SHP77 (cell line): ENCODE measurements at regions not wholly inside any gene's neighbourhood (a gene's known extent, or its start where the extent isn't known, plus 50 kb on each side); places are given as distances from the start of the nearest gene placed in this dataset.
"Not testable (repeated sequence)": the region's sequence is repeated elsewhere in the genome, so short reads cannot be mapped to it uniquely, and the experiment has no call there.

ENCODE experiments used
- DNase-seq, 2 experiments: peaks; one replicate each; lab custom pipeline; 2025; lab: John Stamatoyannopoulos, UW

DNA sequence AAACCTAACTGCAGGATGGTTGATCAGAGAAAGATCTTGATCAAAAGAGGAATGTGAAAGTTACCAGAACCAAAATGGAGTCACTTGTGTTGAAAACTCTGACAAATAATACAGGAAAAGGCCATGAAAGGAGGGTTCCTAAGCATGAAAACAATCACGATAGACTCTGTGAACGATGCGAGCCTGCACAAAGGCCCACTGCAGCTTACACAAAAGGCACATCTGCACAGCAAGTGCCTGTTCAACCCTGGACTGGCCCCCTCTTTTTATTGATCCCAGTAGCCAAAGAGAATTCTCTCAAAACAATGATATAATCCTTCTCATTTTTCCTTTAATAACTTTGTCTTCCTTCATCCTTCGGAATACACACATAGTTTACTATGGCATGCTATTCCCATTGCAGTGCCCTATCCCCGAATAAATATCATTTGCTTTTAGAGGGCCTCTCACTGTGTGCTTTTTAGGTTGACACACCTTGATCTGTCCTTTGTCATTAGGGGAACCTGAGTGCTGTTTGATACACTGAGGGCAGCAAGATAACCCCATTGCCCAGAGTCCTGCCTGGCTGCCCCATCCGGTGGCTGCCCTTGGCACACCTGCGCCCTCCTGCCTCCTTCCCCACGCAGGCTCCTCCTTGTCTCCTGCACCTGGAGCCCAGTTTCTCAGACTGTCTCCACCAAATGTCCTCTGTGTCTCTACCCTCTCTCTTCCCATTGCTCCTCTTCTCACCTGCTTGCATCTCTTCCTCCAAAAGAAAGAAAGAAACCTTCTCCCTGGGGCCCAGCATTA lies 98.3 kb upstream of the FRMD1 start:
- DNase-seq, result no peak

DNA sequence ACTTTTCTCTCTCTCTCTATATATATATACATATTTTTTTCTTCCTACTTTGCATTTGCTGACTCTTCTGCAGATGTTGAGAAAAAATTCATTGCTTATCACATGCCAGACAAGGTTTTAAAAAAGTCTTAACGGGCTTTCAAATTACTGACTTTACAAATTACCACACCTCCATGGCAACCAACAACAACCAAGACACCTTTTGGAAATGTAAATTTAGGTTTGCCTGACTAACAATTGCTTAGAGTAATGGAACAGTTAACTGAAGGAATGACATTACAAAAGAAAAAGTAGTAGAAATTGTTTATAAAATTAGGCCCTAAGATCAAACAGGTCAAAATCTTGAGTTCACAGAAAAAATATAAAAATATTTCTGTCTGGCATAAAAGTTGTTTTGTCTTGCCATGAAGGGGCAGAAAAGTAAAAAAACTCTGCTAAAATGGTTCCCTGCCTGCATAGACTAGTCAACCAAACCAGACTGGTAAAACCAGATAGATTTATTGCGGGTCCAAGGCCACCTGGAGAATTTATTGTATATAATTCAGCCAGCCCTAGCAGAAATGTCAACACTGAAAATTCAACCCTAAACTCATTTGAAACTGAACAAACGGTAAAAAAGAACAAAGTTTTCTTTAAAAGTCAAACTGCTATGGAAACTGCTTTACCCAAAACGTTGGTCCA lies 92.8 kb upstream of the FRMD1 start:
- DNase-seq, result no peak

DNA sequence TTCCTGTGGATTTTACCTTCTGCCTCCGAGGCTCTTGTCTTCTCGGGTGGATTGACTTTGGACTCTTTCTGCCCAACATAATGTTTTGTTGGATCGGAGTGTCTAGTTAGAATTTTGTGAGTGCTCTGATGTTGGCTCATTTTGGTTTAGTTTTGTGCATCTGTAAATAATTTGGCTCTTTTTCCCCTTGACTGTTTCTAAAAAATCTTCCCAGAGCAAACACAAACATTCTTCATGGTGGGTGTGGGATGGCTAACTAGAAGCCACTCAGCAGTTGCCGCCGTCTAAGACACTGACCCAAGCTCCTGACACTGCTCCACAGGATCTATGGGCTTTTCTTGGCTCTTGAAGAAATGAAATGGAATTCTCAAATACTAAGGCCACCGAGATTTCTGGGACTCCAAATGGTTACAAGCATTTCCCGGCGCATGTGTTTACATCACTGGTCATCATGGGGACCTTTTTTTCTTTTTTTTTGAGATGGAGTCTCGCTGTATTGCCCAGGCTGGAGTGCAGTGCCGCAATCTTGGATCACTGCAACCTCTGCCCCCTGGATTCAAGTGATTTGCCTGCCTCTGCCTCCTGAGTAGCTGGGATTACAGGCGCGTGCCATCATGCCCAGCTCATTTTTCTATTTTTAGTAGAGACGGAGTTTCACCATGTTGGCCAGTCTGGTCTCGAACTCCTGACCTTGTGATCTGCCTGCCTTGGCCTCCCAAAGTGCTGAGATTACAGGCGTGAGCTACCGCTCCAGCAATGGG lies 92.0 kb upstream of the FRMD1 start:
- DNase-seq, result no peak

DNA sequence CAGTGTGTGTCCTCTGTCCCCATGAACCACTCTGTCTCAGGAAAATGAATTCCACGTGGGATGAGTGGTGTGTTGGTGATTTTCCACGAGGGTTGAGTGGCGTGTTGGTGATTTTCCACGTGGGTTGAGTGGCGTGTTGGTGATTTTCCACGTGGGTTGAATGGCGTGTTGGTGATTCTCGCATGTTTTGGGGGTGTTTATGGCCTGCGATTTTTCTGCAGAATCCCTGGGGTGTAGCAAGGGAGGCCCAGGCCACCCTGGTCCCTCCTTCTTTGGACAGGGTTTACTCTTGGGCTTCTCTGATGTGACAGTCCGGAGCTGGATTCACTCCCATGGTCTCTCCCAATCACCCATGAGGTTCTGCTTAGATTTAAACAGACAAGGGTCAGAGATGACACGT lies 90.6 kb upstream of the FRMD1 start:
- DNase-seq, result no peak

DNA sequence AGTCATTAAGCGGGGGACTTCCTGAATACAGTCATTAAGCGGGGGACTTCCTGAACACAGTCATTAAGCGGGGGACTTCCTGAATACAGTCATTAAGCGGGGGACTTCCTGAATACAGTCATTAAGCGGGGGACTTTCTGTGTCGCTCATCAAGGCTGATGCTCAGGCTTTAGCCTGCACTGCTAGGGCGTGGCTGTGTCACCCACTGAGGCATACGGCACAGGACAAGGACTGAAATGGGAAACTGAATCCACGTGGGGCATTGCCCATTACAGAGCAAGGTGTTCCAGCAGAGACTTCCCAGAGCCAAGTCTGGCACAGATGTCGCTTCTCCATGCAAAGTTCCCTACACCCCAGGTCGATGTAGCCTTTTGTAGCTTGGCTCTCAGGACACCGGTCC lies 89.9 kb upstream of the FRMD1 start:
- DNase-seq, result not testable (repeated sequence)

DNA sequence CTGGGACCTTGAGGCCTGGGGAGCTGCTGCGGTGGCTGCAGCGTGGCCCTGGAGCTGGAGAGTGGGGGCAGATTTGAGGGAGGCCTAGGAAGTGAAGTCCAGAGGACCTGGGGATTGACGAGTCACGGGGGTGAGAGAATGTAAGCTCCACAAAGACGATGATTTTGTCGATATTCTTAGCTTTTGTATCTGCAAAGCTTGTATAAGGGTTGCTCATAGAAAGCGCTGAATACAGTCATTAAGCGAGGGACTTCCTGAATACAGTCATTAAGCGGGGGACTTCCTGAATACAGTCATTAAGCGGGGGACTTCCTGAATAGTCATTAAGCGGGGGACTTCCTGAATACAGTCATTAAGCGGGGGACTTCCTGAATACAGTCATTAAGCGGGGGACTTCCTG lies 89.3 kb upstream of the FRMD1 start:
- not testable (repeated sequence) for DNase-seq

DNA sequence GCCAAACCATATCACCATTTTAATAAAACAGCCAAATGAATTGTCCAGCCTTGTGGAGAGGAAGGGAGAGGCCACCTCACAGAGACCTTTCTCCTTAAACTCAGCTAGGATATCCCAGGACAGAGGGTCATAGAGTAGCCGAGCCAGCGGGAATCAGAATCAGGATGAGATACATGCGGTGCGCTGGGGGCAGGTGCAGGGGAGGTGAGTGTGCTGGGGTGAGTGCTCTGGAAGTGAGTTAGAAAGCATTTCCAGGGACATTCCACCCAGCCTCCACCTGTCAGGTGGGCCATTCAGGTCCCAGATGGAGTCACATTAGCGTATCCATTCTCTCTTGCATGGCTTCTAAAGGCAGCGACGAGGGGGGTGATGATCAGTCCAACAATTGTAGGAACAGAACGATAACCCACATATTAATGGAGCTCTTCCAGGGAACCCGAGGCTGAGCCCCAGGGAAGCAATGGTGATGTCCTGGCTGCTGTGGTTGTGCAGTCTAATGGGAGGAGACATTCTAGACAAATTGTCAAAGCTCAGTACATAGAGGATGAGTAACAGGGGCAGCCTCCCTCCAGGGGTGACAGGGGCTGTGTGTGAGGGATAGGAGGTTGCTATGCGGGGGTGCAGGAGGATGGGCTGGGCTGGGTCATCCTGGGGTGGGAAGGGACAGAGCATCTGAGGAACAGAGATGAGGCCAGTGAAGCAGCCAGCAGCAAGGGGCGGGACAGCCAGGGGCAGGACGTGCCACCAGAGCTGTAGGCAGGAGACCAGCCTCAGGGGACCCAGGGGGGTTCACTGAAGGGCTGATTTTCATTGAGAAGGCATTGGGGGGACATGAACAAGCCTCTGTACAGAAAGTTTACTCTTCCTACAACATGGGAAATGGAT lies 88.7 kb upstream of the FRMD1 start:
- no peak for DNase-seq

DNA sequence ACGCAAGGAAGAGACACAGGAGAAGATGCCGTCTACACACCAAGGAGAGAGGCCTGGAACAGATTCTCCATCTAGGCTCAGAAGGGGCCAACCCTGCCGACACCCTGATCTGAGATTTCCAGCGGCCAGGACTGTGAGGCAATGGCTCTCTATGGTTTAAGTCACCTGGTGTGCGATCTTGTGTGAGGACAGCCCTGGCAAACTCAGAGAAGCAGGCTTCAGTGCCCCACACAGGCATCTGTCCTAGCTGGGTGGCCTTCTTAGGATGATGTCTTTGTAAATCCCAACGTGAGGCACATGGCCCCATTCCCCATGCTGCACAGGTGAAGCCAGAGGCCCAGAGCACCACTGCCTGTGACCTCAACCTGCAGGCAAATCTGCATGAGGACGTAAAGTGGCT lies 87.6 kb upstream of the FRMD1 start:
- no peak for DNase-seq

DNA sequence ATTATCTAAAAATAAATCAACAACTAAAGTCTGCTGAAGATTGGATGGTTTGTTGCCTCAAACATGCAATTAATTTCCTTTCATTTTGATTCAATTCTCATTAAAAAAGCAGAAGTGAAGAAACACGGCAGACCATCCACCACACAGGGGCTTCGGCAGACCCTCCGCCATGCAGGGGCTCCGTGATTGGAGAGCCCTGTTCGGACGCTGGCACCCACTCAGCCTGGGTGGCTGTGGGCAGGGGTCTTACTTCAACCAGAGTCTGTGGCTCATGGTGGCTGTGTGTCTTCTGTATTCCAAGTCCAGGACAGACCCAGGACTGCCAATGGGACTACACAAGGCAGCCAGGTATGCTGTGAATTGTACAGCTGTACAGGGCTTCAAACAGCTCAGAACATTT lies 86.9 kb upstream of the FRMD1 start:
- no peak for DNase-seq

DNA sequence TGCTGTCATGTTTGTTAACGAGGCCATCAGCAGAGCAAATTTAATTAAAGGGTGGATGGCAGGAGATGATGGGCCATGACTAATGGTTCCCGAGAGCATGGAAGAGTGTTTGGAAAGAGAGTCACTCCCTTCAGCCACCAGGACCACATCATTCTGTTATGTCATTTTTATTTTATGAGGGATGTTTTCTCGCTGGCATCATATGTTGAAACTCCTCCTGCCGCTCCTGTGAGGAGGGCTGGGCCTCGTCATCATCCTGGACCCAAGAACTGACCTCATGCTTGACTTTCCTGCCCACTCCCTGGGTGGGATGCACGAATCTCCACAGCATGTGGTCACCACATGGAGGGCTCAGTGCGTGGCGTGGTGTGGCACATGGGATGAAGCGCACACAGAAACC lies 86.4 kb upstream of the FRMD1 start:
- no peak for DNase-seq

DNA sequence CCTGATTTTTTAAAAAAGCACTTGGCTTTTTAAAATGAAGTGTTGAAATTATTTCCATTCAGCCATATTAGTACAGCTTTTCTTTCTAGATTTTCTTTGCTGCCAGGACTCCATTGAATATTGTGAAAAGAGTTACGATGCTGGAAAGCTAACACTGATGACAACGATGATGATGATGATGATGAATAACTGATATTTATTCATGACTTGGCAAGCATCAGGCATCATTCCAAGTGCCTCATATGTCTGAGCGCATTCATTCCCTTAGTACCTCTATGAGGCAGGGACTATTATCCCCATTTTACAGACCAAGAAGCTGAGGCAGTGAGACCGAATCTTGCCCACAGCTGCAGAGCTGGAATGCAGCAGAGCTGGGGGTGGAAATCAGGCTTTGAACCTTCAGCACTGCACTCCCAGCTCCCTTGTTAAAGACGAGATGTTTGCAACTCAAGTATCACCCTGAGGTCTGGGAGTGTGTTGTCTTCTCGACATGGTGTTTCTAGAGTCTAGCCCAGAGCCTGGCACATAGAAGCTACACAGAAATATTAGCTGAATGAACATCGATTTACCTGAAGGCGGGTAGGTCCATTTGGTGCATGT lies 85.5 kb upstream of the FRMD1 start:
- DNase-seq, result no peak

DNA sequence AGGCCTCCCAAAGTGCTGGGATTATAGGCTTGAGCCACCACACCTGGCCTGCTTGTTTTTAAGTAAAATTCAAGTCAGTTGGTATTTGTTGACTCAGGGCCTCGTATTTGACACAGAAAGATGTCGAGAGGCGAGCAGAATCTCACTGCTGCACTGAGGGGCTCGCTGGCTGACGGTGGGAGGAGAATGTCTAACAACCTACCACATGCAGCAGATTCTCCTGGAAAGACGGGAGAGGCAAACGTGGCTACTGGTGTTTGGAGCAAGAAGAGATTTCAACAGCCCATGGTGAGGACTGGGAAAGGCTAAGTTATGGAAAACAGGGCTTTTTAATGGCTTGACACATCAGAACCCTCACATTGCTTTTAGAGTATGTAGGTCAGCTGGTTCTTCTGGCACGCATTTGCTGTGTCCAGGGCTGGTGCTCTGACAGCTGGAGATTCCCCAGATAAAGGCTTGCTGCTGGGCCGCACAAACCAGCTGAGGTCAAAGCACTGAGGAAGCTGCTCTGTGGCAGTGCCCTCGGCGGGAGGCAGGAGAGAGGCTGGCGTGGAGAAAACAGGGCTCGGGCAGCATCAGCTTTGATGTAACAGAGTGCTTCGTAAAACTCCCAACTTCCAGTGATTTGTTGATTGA lies 84.2 kb upstream of the FRMD1 start:
- DNase-seq, result peak in 1 of 2 experiments; percentile 45

DNA sequence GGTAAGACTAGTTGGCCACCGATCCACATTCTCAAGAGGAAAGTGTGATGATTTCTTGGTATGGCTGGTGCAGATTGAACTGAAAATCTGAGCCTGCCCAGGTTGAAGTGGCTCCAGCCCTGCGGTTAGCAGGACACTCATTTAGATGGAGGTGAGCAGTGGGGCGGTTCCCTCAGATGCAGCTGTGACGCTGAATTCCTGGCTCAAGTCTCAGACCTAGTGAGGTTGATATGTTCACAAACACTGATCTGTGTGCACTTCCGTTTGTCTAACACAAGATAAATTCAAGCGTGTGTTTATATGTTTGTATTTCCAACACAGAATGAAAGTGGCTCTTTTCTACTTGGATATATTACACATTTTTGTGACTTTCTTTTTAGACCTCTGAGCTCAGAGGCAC lies 83.4 kb upstream of the FRMD1 start:
- peak in 1 of 2 experiments; percentile 22 for DNase-seq

DNA sequence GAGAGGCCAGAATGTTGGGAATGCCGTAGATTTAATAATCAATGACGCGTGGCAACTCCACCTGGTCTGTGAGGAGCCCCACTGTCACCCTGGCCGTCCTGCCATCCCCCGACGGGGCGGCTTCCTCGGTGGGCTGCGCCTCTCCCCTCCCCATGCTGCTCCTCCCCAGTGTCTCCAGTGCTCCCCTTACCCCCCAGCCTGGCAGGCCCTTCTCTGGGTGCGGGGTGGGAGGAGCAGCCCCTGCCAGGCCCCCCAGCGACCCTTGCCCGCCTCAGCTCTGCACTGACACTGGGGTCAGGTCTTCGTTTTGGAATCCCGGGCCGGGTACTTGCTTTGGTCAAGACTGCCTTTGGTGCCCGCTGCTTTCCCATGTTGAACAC lies 82.3 kb upstream of the FRMD1 start:
- no peak for DNase-seq

DNA sequence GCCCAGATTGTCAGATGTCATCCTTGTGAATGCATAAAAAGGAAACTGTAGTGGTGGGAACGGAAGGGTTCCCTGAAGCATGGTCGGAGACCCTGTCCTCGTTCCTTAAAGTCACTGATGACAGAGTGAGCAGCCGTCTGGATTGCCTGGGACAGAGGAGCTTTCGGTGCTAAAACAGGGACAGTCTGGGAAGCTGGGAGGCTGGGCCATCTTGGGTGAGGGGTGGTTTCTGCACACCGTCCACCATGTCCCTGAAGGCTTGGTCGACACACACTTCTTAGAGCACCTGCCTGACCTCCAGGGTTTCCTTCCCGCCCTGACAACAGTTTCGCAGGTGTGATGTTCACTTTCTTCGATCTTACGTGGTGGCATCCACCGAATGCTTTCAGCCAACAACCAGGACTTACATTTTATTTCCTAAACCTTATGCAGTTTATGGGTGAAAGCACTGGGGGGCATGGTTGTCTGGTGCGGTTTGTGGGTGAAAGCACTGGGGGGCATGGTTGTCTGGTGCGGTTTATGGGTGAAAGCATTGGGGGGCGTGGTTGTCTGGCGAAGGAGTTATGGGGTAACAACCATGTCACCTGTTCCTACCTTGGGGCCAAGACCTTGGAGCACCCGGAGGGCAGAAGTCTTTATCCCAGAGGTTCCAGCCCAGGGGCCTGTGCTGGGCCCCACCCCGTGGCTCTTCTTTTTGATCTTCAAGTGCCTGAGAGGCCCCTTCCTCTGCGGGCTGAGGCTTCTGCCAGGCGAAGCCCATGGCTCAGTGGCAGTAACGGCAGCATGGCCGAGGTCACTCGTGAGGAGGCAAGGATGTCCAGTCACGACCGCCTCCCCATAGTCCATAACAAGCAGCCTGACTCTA lies 81.7 kb upstream of the FRMD1 start:
- DNase-seq, result no peak

DNA sequence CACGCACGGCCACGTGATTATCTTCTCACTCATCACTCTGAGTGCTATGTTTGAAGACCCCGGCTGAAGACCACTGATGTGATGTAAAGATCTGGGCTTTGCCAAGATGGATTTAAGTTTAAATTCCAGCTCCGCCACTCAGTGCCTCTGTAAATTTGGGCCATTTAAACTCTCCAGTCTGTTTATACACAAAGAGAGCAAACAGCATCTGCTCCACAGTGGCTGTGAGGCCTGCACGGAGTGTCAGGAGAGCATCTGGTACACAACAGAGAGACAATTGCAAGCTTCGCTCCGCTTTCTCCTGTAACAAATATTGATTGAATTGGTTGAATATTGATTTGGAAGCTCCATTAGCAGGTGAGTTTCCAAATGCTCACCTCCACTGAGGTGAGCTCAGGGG lies 80.5 kb upstream of the FRMD1 start:
- no peak for DNase-seq

DNA sequence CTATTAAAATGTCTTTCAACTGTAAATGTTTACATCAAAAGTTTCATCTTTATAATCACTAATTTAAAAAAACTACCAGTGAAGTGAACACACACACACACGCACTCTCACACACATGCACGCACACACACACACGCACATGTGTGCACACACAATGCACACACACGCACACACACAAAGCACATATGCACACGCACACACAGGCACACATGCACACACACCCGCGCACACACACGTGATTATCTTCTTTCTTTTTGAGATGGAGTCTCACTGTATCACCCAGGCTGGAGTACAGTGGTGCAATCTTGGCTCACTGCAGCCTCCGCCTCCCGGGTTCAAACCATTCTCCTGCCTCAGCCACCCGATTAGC lies 80.0 kb upstream of the FRMD1 start:
- DNase-seq, result no peak

DNA sequence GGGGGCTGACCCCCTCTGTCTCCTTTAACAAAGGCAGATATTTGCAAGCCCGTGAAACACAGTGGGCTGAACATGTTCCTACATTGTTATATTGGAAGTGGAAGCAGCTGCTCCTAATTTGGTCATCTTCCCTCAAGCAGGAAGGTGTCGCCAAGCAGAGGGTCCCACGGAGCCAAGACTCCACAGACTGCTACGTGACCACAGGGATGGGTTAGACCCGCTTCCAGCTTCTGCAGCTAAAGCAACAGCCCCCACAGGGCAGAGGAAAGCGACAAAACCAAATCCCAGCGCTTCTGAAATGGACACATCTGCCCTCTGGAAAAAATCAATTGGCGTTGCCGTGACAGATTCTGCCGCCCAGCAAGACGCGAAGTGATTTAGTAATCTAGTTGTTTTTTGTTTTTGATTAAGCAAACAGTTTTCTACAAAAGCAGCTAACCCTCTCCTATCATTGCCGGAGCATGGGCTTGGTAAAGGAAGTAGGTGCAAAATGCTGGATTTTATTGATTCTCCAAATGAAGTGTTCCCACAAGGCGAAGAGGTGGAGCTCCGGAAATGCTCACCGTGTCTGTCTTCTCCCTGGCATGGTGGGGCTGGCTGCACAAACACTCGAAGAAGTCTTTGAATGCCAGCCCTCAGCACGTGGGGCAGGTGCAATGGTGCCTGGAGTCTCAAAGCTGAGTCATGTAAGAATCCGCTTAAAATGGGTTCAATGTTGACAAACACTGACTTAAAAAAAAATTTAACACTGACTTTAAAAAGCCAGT lies 79.4 kb upstream of the FRMD1 start:
- peak; percentile 44 to 46 for DNase-seq
